HUES48 (cell line): ENCODE measurements at regions not wholly inside any gene's neighbourhood (a gene's known extent, or its start where the extent isn't known, plus 50 kb on each side); places are given as distances from the start of the nearest gene placed in this dataset.

Experiments
- H3K27ac ChIP-seq: one replicate; pipeline ENCODE4 v1.7.0; 2013; ENCODE audit warnings: low read depth, low read length, inconsistent platforms
- H3K27me3 ChIP-seq: 2 replicates; pipeline ENCODE4 v1.6.1; 2013; ENCODE audit warnings: mild to moderate bottlenecking, low read length; ENCODE audit not compliant: control insufficient read depth, insufficient read depth
- H3K36me3 ChIP-seq: 2 replicates; pipeline ENCODE4 v1.6.1; 2013; ENCODE audit warnings: low read length; ENCODE audit not compliant: control insufficient read depth, insufficient read depth
- H3K4me1 ChIP-seq: 2 replicates; pipeline ENCODE4 v1.6.1; 2013; ENCODE audit warnings: mild to moderate bottlenecking, low read length; ENCODE audit not compliant: control insufficient read depth, insufficient read depth
- H3K4me3 ChIP-seq: 2 replicates; pipeline ENCODE4 v1.5.1; 2013; ENCODE audit warnings: mild to moderate bottlenecking, low read depth, low read length
- H3K9ac ChIP-seq: 2 replicates; pipeline ENCODE4 v1.6.1; 2013; ENCODE audit warnings: mild to moderate bottlenecking, low read depth, low read length, moderate library complexity
- H3K9me3 ChIP-seq: 2 replicates; pipeline ENCODE4 v1.6.1; 2013; ENCODE audit warnings: low read length; ENCODE audit not compliant: control insufficient read depth, insufficient read depth

DNA sequence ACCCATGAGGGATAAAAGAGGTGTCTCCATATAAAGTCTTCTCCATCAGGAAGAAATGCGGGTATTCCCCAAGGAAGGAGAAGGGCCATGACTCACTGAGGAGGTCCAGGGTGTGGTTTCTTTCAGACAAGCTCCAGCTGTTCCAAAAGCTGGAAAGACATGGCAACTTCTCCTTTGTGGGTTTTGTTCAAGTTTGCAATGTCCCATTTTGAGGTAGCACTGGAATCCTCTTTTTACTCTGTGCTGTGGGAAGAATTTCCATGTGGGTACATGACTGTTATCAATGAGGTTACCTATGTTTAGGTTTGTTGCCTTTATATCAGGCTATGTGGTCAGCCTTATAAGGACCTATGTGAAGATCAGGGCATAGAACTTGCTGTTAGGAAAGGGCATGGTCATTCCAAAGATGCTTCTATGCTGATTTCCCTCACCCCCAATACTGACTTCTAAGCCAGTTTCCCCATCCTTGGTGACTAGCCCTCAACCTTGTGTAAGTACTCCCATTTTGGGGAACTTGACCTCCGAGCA lies 697.5 kb downstream of the INHBA start:
- no peak overlapping the region for H3K9ac ChIP-seq
- H3K27me3 ChIP-seq = no peaks in the 10 kb centered on the region
- H3K27ac ChIP-seq = no peak overlapping the region
- H3K4me3 ChIP-seq = no peak overlapping the region
- no peaks in the 10 kb centered on the region for H3K9me3 ChIP-seq
- H3K4me1 ChIP-seq = no peaks in the 10 kb centered on the region
- H3K36me3 ChIP-seq = no peaks in the 10 kb centered on the region

DNA sequence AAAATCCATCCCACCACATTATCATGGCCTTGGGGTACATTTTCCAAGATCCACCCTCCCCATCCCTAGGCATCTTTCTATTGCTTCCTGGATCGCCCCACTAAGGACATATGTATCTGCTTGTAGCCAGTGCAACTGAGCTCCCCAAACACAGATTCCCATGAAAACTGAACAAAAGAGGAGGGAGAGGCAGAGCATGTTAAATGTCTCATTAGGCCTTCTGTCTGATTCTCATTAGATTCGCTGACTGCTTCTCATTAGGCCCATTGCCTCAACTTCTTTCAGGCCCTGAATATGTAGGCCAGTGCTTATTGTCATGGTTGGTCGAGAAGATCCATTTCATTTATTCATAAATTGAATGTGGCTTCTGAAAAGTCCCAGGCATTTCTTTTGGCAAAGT lies 698.9 kb downstream of the INHBA start:
- no peaks in the 10 kb centered on the region for H3K4me1 ChIP-seq
- no peaks in the 10 kb centered on the region for H3K27me3 ChIP-seq
- H3K9ac ChIP-seq = no peak overlapping the region
- no peaks in the 10 kb centered on the region for H3K9me3 ChIP-seq
- H3K4me3 ChIP-seq = no peak overlapping the region
- H3K27ac ChIP-seq = no peak overlapping the region
- no peaks in the 10 kb centered on the region for H3K36me3 ChIP-seq

DNA sequence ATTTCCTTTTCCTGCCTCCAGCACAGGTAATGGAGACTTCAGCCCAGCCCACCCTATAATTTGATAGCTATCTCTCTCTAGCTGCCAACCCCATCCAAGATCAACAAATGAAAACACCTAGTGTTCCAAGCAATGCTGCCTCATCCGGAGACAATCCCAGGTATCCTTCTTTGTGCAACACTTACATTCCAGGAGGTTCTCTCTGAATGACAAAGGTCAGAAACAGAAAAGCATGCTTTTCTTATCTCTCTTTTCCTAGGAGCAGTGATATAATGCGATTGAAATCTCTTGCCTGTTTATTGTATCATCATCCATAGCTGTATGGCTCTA lies 699.3 kb downstream of the INHBA start:
- H3K27ac ChIP-seq = no peak overlapping the region
- H3K9me3 ChIP-seq = no peaks in the 10 kb centered on the region
- no peaks in the 10 kb centered on the region for H3K36me3 ChIP-seq
- no peak overlapping the region for H3K4me3 ChIP-seq
- H3K4me1 ChIP-seq = no peaks in the 10 kb centered on the region
- no peaks in the 10 kb centered on the region for H3K27me3 ChIP-seq
- H3K9ac ChIP-seq = no peak overlapping the region

DNA sequence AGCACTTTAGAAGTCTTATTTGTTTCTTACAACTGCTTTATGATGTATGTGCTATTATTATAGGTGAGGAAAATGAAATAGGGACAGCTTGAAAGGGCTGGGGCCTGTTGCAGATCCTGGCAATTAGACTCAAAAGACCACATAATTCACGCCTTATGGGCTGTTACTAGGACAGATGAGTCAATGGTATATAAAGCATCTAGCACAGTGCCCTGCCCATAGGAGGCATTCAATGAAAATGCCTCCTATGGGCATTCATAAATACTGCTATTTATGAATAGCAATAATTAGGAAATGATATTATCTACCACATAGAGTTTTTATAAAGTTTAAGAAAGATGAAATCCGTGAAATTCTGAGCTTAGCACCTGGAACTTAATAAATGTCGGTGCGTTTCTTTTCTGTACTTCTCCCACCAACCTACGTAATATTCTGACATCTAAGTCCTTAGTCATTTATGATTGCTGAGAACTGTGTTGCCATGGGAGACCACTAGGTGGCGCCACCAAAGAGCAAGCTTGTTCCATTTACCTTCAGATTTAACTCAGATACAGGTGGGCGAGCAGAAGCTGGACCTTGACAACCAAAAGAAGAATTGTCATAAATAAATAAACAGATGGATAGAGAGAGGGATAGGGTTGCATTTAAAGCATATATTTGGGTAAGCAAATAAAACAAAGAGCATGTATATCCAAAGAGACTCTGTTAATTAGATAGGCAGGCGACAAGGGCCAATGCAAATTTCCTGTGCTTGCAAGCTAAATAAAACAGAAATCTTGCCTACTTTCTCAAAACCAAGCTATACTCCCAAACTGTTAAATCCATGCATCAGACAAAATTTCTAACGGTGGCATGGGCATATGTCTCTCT lies 699.9 kb downstream of the INHBA start:
- no peak overlapping the region for H3K9ac ChIP-seq
- H3K9me3 ChIP-seq = no peaks in the 10 kb centered on the region
- H3K4me3 ChIP-seq = no peak overlapping the region
- H3K36me3 ChIP-seq = no peaks in the 10 kb centered on the region
- no peak overlapping the region for H3K27ac ChIP-seq
- no peaks in the 10 kb centered on the region for H3K4me1 ChIP-seq
- no peaks in the 10 kb centered on the region for H3K27me3 ChIP-seq

DNA sequence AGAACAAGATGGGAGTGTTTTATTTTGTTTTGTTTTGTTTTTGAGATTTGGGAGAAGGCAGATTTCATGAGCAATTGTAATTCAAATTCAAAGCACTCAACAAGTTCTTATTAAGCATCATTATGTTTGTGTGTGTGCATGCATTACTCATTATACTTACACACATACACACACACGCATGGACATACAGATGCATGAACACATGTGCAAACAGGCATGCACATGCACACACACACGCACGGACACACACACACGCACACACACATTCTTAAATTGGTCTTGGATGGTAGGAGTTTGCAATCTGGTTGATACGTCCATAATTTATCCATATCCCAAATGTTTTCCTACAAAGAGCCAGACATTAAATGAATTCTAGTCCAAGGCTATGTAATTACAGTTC lies 702.8 kb downstream of the INHBA start:
- Histone ChIP-seq H3K4me3 (no peak overlapping the region), H3K4me1 (no peaks in the 10 kb centered on the region), H3K9ac (no peak overlapping the region), H3K27ac (no peak overlapping the region), H3K36me3 (no peaks in the 10 kb centered on the region), H3K27me3 (no peaks in the 10 kb centered on the region), H3K9me3 (no peaks in the 10 kb centered on the region)

DNA sequence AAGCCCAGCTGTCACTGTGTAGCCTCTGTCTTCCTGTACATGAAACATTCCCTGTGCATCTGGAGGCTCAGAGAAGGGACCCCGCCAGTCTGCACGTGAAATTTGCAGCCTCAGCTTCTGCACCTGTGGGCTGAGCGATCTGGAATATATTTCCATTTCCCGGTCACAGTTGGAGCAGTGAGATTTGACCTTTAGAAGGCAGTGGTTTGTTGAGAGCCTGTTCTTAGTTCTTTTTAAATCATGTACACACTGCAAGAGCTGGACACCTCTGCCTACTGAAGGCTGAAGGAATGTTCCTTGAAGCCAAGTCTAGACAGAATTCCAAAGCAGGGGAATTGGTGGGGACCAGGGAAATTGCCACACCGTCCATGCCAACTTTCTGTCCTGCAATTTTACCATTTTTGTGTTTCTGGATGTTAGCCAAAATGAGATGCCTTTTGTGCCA lies 706.6 kb downstream of the INHBA start:
- H3K9me3 ChIP-seq = no peaks in the 10 kb centered on the region
- no peak overlapping the region for H3K9ac ChIP-seq
- no peak overlapping the region for H3K27ac ChIP-seq
- H3K27me3 ChIP-seq = no peaks in the 10 kb centered on the region
- no peaks in the 10 kb centered on the region for H3K36me3 ChIP-seq
- H3K4me1 ChIP-seq = no peaks in the 10 kb centered on the region
- H3K4me3 ChIP-seq = no peak overlapping the region

DNA sequence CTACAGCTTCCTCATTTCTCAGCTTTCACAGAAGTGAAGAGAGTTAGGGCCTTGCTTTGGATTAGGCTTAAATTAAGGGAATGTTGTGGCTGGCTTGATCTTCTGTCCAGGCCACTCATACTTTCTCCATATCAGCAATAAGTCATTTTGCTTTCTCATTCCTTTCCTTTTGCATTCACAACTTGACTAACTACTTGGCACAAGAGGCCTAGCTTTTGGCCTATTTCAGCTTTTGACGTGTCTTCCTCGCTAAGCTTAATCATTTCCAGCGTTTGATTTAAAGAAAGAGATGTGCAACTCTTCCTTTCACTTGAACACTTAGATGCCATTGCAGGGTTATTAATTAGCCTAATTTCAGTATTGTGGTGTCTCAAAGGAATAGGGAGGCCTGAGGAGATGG lies 712.0 kb downstream of the INHBA start:
- H3K27ac ChIP-seq = no peak overlapping the region
- H3K4me1 ChIP-seq = no peaks in the 10 kb centered on the region

DNA sequence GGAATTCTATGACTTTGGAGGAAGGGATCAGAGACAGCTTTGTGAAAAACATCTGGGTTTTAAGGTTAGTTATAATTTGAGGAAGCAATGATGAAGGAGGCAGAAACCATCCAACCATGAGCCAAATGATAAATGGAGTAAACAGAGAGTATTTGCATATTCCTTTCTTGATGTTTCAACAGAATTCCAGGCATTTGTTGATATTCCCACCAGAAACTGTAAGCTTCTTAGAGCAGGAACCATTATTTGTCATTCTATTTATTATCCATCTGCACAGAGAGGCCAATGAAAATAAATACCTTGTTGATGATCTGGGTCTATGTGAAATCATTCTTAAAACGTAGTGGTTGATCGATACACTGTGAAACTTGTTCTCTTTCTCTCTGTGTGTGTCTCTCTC lies 715.3 kb downstream of the INHBA start:
- Histone ChIP-seq H3K9me3 (no peaks in the 10 kb centered on the region), H3K36me3 (no peaks in the 10 kb centered on the region), H3K27me3 (no peaks in the 10 kb centered on the region), H3K4me1 (no peaks in the 10 kb centered on the region), H3K9ac (no peak overlapping the region), H3K4me3 (no peak overlapping the region), H3K27ac (no peak overlapping the region)

More for the DNA sequence above, 712.0 kb downstream of the INHBA start:
- Histone ChIP-seq H3K36me3 (no peaks in the 10 kb centered on the region), H3K9ac (no peak overlapping the region), H3K27me3 (no peaks in the 10 kb centered on the region), H3K4me3 (no peak overlapping the region), H3K9me3 (no peaks in the 10 kb centered on the region)

DNA sequence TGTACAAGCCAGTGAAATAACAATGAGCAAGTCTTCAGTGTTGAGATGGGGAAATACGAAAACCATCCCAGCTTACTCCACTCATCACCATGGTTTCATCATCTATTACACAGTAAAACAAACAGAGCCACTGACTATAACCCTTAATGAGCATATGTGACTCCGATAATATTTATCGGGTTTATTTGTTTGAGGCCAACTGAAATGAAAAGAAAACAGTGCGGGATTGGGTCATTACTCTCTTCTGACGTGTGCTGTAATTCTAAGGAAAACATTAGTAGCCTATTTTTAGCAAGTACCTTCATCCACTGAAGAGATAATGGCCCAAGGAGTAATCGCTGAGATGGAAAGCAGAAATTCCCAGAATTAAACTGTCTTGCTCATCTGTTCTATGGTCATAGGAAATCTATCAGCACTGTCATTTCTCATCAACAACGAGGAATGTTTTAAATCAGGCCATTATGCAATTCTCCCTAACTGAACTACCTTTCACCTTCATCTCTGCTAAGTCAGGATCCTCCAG lies 716.5 kb downstream of the INHBA start:
- H3K27ac ChIP-seq = no peak overlapping the region
- H3K9ac ChIP-seq = no peak overlapping the region
- no peaks in the 10 kb centered on the region for H3K36me3 ChIP-seq
- H3K27me3 ChIP-seq = no peaks in the 10 kb centered on the region
- no peaks in the 10 kb centered on the region for H3K9me3 ChIP-seq
- no peaks in the 10 kb centered on the region for H3K4me1 ChIP-seq
- H3K4me3 ChIP-seq = no peak overlapping the region

DNA sequence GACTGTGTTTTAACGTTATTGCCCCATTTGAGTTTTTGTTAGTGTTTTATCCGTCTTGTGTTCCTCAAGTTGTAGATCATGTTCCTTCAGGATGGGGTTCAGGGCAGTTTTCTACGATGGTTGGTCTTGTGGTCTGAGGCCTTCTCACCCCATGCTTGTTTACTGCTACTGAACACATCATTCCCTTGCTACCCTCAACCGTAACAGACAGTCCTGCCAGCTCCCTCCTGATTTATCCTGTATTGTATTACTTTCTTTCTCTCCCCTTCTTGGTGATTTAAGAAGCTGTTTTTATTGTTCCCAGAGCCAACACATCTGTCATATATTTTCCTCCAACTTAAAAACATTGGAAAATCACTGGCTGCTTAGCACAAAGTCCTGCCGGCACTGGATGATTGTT lies 719.8 kb downstream of the INHBA start:
- Histone ChIP-seq H3K27ac (no peak overlapping the region), H3K4me3 (no peak overlapping the region), H3K36me3 (no peaks in the 10 kb centered on the region), H3K9ac (no peak overlapping the region), H3K27me3 (no peaks in the 10 kb centered on the region), H3K9me3 (no peaks in the 10 kb centered on the region), H3K4me1 (no peaks in the 10 kb centered on the region)

DNA sequence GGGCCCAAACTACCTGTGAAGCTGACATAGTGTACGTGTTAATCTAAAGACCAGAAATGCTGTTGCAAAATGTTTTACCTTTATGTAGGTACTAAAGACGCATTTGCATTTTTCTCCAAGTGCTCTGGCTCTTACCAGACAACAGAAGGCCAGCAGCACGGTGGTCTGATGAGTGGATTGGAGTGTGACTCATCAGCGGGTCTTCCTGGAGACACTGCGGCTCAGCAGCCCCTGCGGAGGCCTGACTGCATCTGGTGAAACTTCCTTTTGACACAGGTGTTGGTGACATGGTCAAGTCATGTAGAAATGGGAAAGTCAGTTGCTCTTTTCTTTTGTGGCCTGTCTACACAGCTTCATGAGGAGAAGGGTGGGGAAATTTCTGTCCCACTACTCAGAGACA lies 723.6 kb downstream of the INHBA start:
- H3K4me1 ChIP-seq = no peaks in the 10 kb centered on the region

More for the DNA sequence above, 723.6 kb downstream of the INHBA start:
- no peaks in the 10 kb centered on the region for H3K9me3 ChIP-seq
- H3K36me3 ChIP-seq = no peaks in the 10 kb centered on the region
- no peak overlapping the region for H3K4me3 ChIP-seq
- no peak overlapping the region for H3K27ac ChIP-seq
- H3K27me3 ChIP-seq = no peaks in the 10 kb centered on the region
- no peak overlapping the region for H3K9ac ChIP-seq
